Ishikawa (cell line): ENCODE measurements at regions not wholly inside any gene's neighbourhood (a gene's known extent, or its start where the extent isn't known, plus 50 kb on each side); places are given as distances from the start of the nearest gene placed in this dataset.

Experiments used
- CEBPB ChIP-seq: IDR thresholded peaks from 2 replicates; pipeline ENCODE4 v1.6.1; 2012
- EP300 ChIP-seq: IDR thresholded peaks from 2 replicates; pipeline ENCODE4 v1.6.1; 2012; ENCODE audit warnings: borderline replicate concordance
- NFIC ChIP-seq: IDR thresholded peaks from 2 replicates; pipeline ENCODE4 v1.6.1; 2012

- no peak for TF ChIP-seq CEBPB
- no peak for TF ChIP-seq EP300
- TF ChIP-seq NFIC: no peak
Measured at GRCh38 chr11:33622186-33622585, 78.4 kb downstream of the C11orf91 start.
